Stomach (tissue), 4 donors: ENCODE measurements at regions not wholly inside any gene's neighbourhood (a gene's known extent, or its start where the extent isn't known, plus 50 kb on each side); places are given as distances from the start of the nearest gene placed in this dataset.

Experiments used
- EP300 ChIP-seq: sonication (generic); formaldehyde crosslinking; IDR thresholded peaks from one replicate; pipeline ENCODE4 v1.6.1; 2017; ENCODE audit warnings: antibody characterized with exemption
- POLR2A ChIP-seq, 4 donors: fragments of 450-650 bp; IDR thresholded peaks; one replicate each; pipeline ENCODE4 v1.6.1; 2016; ENCODE audit warnings: antibody characterized with exemption in 4 of 4, control low read depth in 2 of 4, mild to moderate bottlenecking in 1 of 4, moderate library complexity in 1 of 4
- POLR2AphosphoS5 ChIP-seq, 3 donors: sonication (generic); formaldehyde crosslinking; IDR thresholded peaks; one replicate each; pipeline ENCODE4 v1.6.1; 2016; ENCODE audit warnings: antibody characterized with exemption in 3 of 3
- TF ChIP-seq, protein P1 (sequence below), 7 experiments: fragments of 450-650 bp in 4 of 7; fragments of 200-600 bp in 3 of 7; sonication (generic) in 3 of 7; IDR thresholded peaks; one replicate each; pipeline ENCODE4 v1.5.1; 2016 to 2019; ENCODE audit warnings: antibody characterized with exemption in 7 of 7, control low read depth in 2 of 7, mild to moderate bottlenecking in 1 of 7

DNA sequence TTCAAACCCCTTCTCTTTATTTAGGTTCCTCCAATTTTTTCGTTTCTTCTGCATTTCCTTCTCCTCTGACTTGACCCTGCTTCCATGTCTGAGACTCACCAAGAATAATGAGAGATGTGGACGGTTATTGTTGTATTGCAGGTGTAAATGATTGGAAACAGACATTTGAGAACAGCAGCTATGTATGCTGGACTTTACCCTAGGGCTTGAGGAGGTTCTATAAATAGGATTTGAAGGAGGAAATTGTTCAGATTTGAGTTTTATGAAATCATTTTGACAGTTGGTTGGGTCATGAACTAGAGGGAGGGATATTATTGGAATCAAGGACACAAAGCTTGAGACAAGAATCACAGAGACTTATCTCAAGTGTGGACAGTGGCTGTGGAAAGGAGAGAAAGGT, 614.6 kb upstream of the CPEB2 start:
- TF ChIP-seq, protein P1, sequence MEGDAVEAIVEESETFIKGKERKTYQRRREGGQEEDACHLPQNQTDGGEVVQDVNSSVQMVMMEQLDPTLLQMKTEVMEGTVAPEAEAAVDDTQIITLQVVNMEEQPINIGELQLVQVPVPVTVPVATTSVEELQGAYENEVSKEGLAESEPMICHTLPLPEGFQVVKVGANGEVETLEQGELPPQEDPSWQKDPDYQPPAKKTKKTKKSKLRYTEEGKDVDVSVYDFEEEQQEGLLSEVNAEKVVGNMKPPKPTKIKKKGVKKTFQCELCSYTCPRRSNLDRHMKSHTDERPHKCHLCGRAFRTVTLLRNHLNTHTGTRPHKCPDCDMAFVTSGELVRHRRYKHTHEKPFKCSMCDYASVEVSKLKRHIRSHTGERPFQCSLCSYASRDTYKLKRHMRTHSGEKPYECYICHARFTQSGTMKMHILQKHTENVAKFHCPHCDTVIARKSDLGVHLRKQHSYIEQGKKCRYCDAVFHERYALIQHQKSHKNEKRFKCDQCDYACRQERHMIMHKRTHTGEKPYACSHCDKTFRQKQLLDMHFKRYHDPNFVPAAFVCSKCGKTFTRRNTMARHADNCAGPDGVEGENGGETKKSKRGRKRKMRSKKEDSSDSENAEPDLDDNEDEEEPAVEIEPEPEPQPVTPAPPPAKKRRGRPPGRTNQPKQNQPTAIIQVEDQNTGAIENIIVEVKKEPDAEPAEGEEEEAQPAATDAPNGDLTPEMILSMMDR (IDR thresholded peaks at IDR 0.05) = no peak
- TF ChIP-seq POLR2AphosphoS5 (IDR thresholded peaks at IDR 0.05) (no peak), POLR2A (IDR thresholded peaks at IDR 0.05) (no peak), EP300 (no peak)
